ENCODE measurements at regions not wholly inside any gene's neighbourhood (a gene's known extent, or its start where the extent isn't known, plus 50 kb on each side); places are given as distances from the start of the nearest gene placed in this dataset.

- DNase-seq (no peak), ATAC-seq (ENCODE audit: insufficient read depth, low FRiP score) (no peak)
- 85 to 90% methylated on average over 4 of the region's 4 CpGs for WGBS, 2 donors
- no peak for TF ChIP-seq CTCF (IDR thresholded peaks at IDR 0.05; ENCODE audit: control extremely low read depth, extremely low read depth)
- Histone ChIP-seq H3K36me3 (ENCODE audit: control insufficient read depth in 4 of 4, insufficient read depth in 4 of 4, low read length in 4 of 4) (no peaks in the 10 kb centered on the region), H3K4me1 (ENCODE audit: control insufficient read depth in 5 of 5, insufficient read depth in 5 of 5, low read length in 5 of 5) (no peaks in the 10 kb centered on the region), H3K4me3 (no peak overlapping the region), H3K9me3 (ENCODE audit: control insufficient read depth in 4 of 4, insufficient read depth in 3 of 4, low read length in 3 of 4) (peaks cover 0 to 7% (median 0%) of the 10 kb centered on the region in 4 donors), H3K27me3 (ENCODE audit: control insufficient read depth in 3 of 3, insufficient read depth in 3 of 3, low read length in 2 of 3) (no peaks in the 10 kb centered on the region), H3K27ac (ENCODE audit: low read depth in 1 of 2, low read length in 1 of 2) (no peak overlapping the region), H3K9ac (ENCODE audit: insufficient read depth in 1 of 2, low read length in 2 of 2) (no peak overlapping the region)
Observed at GRCh38 chr16:5347561-5347960, 250.0 kb upstream of the EEF2KMT start.

- DNase-seq (no peak), ATAC-seq (ENCODE audit: insufficient read depth, low FRiP score) (no peak)
- WGBS, 2 donors: 47 to 60% methylated on average over 6 of the region's 6 CpGs
- H3K27ac ChIP-seq (ENCODE audit: low read depth in 1 of 2, low read length in 1 of 2): no peak overlapping the region
- no peak overlapping the region for H3K9ac ChIP-seq (ENCODE audit: insufficient read depth in 1 of 2, low read length in 2 of 2)
- H3K4me3 ChIP-seq: no peak overlapping the region
- H3K9me3 ChIP-seq (ENCODE audit: control insufficient read depth in 4 of 4, insufficient read depth in 3 of 4, low read length in 3 of 4): peaks cover 0 to 8% (median 0%) of the 10 kb centered on the region in 4 donors
- no peak for TF ChIP-seq CTCF (IDR thresholded peaks at IDR 0.05; ENCODE audit: control extremely low read depth, extremely low read depth)
- no peaks in the 10 kb centered on the region for H3K36me3 ChIP-seq (ENCODE audit: control insufficient read depth in 4 of 4, insufficient read depth in 4 of 4, low read length in 4 of 4)
- no peaks in the 10 kb centered on the region for H3K4me1 ChIP-seq (ENCODE audit: control insufficient read depth in 5 of 5, insufficient read depth in 5 of 5, low read length in 5 of 5)
- no peaks in the 10 kb centered on the region for H3K27me3 ChIP-seq (ENCODE audit: control insufficient read depth in 3 of 3, insufficient read depth in 3 of 3, low read length in 2 of 3)
Observed at GRCh38 chr16:5336941-5337340, 239.3 kb upstream of the EEF2KMT start.

GRCh38 chr16:5333991-5334390 lies 236.4 kb upstream of the EEF2KMT start:
- Histone ChIP-seq H3K4me3 (no peak overlapping the region), H3K36me3 (ENCODE audit: control insufficient read depth in 4 of 4, insufficient read depth in 4 of 4, low read length in 4 of 4) (no peaks in the 10 kb centered on the region), H3K27ac (ENCODE audit: low read depth in 1 of 2, low read length in 1 of 2) (no peak overlapping the region), H3K4me1 (ENCODE audit: control insufficient read depth in 5 of 5, insufficient read depth in 5 of 5, low read length in 5 of 5) (no peaks in the 10 kb centered on the region), H3K9ac (ENCODE audit: insufficient read depth in 1 of 2, low read length in 2 of 2) (no peak overlapping the region), H3K9me3 (ENCODE audit: control insufficient read depth in 4 of 4, insufficient read depth in 3 of 4, low read length in 3 of 4) (peaks cover 0 to 7% (median 0%) of the 10 kb centered on the region in 4 donors), H3K27me3 (ENCODE audit: control insufficient read depth in 3 of 3, insufficient read depth in 3 of 3, low read length in 2 of 3) (no peaks in the 10 kb centered on the region)
- 41 to 64% methylated on average over 4 of the region's 4 CpGs for WGBS, 2 donors
- no peak for ATAC-seq (ENCODE audit: insufficient read depth, low FRiP score)
- DNase-seq: no peak
- TF ChIP-seq CTCF (IDR thresholded peaks at IDR 0.05; ENCODE audit: control extremely low read depth, extremely low read depth): no peak

- DNase-seq (no peak), ATAC-seq (ENCODE audit: insufficient read depth, low FRiP score) (no peak)
- Histone ChIP-seq H3K4me3 (no peak overlapping the region), H3K27ac (ENCODE audit: low read depth in 1 of 2, low read length in 1 of 2) (no peak overlapping the region), H3K36me3 (ENCODE audit: control insufficient read depth in 4 of 4, insufficient read depth in 4 of 4, low read length in 4 of 4) (no peaks in the 10 kb centered on the region), H3K4me1 (ENCODE audit: control insufficient read depth in 5 of 5, insufficient read depth in 5 of 5, low read length in 5 of 5) (no peaks in the 10 kb centered on the region), H3K27me3 (ENCODE audit: control insufficient read depth in 3 of 3, insufficient read depth in 3 of 3, low read length in 2 of 3) (no peaks in the 10 kb centered on the region), H3K9me3 (ENCODE audit: control insufficient read depth in 4 of 4, insufficient read depth in 3 of 4, low read length in 3 of 4) (peaks cover 0 to 7% (median 0%) of the 10 kb centered on the region in 4 donors), H3K9ac (ENCODE audit: insufficient read depth in 1 of 2, low read length in 2 of 2) (no peak overlapping the region)
- no peak for TF ChIP-seq CTCF (IDR thresholded peaks at IDR 0.05; ENCODE audit: control extremely low read depth, extremely low read depth)
- WGBS, 2 donors: 88 to 95% methylated on average over 4 to 5 of the region's 5 CpGs
Observed at GRCh38 chr16:5333126-5333525, 235.5 kb upstream of the EEF2KMT start.

All from lung (tissue), 11 donors.